ENCODE measurements at regions not wholly inside any gene's neighbourhood (a gene's known extent, or its start where the extent isn't known, plus 50 kb on each side); places are given as distances from the start of the nearest gene placed in this dataset.

- no peaks in the 10 kb centered on the region for H3K36me3 Mint-ChIP-seq (ENCODE audit: low read depth)
- no peak overlapping the region for H3K4me3 Mint-ChIP-seq
- no peak for TF ChIP-seq CTCF (IDR thresholded peaks at IDR 0.05; ENCODE audit: unreplicated experiment in 3 of 3)
- no peak overlapping the region for H3K27ac Mint-ChIP-seq
- peaks cover 3% of the 10 kb centered on the region for H3K27me3 Mint-ChIP-seq (ENCODE audit: low read depth)
- peaks cover 7% of the 10 kb centered on the region for H3K4me1 Mint-ChIP-seq
- H3K9me3 Mint-ChIP-seq, result peaks cover 4% of the 10 kb centered on the region
Observed at GRCh38 chr6:9064156-9064555, 628.8 kb upstream of the SLC35B3 start.

GRCh38 chr6:9062596-9062995, 627.3 kb upstream of the SLC35B3 start:
- peak overlapping the region in 1 of 3 experiments; percentile 38 for H3K27ac Mint-ChIP-seq
- no peaks in the 10 kb centered on the region for H3K9me3 Mint-ChIP-seq
- H3K36me3 Mint-ChIP-seq (ENCODE audit: low read depth), result no peaks in the 10 kb centered on the region
- TF ChIP-seq CTCF (IDR thresholded peaks at IDR 0.05; ENCODE audit: unreplicated experiment in 3 of 3), result no peak
- peaks cover 7% of the 10 kb centered on the region for H3K4me1 Mint-ChIP-seq
- no peak overlapping the region for H3K4me3 Mint-ChIP-seq
- peaks cover 3% of the 10 kb centered on the region for H3K27me3 Mint-ChIP-seq (ENCODE audit: low read depth)

GRCh38 chr6:9057937-9058336, 622.6 kb upstream of the SLC35B3 start:
- no peak overlapping the region for H3K4me3 Mint-ChIP-seq
- no peaks in the 10 kb centered on the region for H3K27me3 Mint-ChIP-seq (ENCODE audit: low read depth)
- H3K4me1 Mint-ChIP-seq, result peaks cover 7% of the 10 kb centered on the region
- no peaks in the 10 kb centered on the region for H3K36me3 Mint-ChIP-seq (ENCODE audit: low read depth)
- TF ChIP-seq CTCF (IDR thresholded peaks at IDR 0.05; ENCODE audit: unreplicated experiment in 3 of 3), result no peak
- H3K9me3 Mint-ChIP-seq, result no peaks in the 10 kb centered on the region
- no peak overlapping the region for H3K27ac Mint-ChIP-seq

- Mint-ChIP-seq H3K27ac (no peak overlapping the region), H3K4me1 (no peaks in the 10 kb centered on the region), H3K27me3 (ENCODE audit: low read depth) (no peaks in the 10 kb centered on the region), H3K4me3 (no peak overlapping the region), H3K9me3 (no peaks in the 10 kb centered on the region), H3K36me3 (ENCODE audit: low read depth) (no peaks in the 10 kb centered on the region)
- TF ChIP-seq CTCF (IDR thresholded peaks at IDR 0.05; ENCODE audit: unreplicated experiment in 3 of 3), result no peak
Observed at GRCh38 chr6:9056556-9056955, 621.2 kb upstream of the SLC35B3 start.

- Mint-ChIP-seq H3K4me1 (no peaks in the 10 kb centered on the region), H3K27ac (no peak overlapping the region), H3K27me3 (ENCODE audit: low read depth) (no peaks in the 10 kb centered on the region), H3K4me3 (no peak overlapping the region), H3K9me3 (no peaks in the 10 kb centered on the region), H3K36me3 (ENCODE audit: low read depth) (no peaks in the 10 kb centered on the region)
- TF ChIP-seq CTCF (IDR thresholded peaks at IDR 0.05; ENCODE audit: unreplicated experiment in 3 of 3), result no peak
Observed at GRCh38 chr6:9044426-9044825, 609.1 kb upstream of the SLC35B3 start.

GRCh38 chr6:9040718-9041117, 605.4 kb upstream of the SLC35B3 start:
- H3K9me3 Mint-ChIP-seq, result no peaks in the 10 kb centered on the region
- TF ChIP-seq CTCF (IDR thresholded peaks at IDR 0.05; ENCODE audit: unreplicated experiment in 3 of 3), result no peak
- no peak overlapping the region for H3K4me3 Mint-ChIP-seq
- no peak overlapping the region for H3K27ac Mint-ChIP-seq
- no peaks in the 10 kb centered on the region for H3K4me1 Mint-ChIP-seq
- no peaks in the 10 kb centered on the region for H3K36me3 Mint-ChIP-seq (ENCODE audit: low read depth)
- H3K27me3 Mint-ChIP-seq (ENCODE audit: low read depth), result no peaks in the 10 kb centered on the region

Measured in nephron (organoid).